PC-3 (cell line): ENCODE measurements at regions not wholly inside any gene's neighbourhood (a gene's known extent, or its start where the extent isn't known, plus 50 kb on each side); places are given as distances from the start of the nearest gene placed in this dataset.

ENCODE experiments used
- ATAC-seq: fragments of 200-7000 bp; cut with Tn5 transposase; 2 replicates; pipeline ENCODE4 v1.9.1; 2020; ENCODE audit warnings: mild to moderate bottlenecking, moderate library complexity
- BruUV-seq: library from RNA; stranded (reverse); fragments of 400-500 nt; replicated peaks from 2 replicates; lab custom pipeline; 2021; lab: Mats Ljungman, UMichigan
- CTCF ChIA-PET: fragments of 300-600 bp; sonication (Branson Sonifier 250); formaldehyde crosslinking; loops from one replicate; lab custom pipeline; 2022; ENCODE audit warnings: antibody characterized with exemption; lab: Charles Lee
- POLR2A ChIA-PET: fragments of 300-600 bp; sonication (Branson Sonifier 250); formaldehyde crosslinking; loops from one replicate; lab custom pipeline; 2022; ENCODE audit warnings: antibody characterized with exemption; ENCODE audit not compliant: unreplicated experiment; lab: Charles Lee
- DNase-seq: peaks from one replicate; pipeline ENCODE4 v3.0.0-alpha.2; 2015
- H2AFZ ChIP-seq: fragments of 300-600 bp; sonication (generic); 2 replicates; pipeline ENCODE4 v1.6.0; 2016; ENCODE audit warnings: antibody characterized with exemption, low read length
- H3F3A ChIP-seq: fragments of 300-600 bp; sonication (generic); one replicate; pipeline ENCODE4 v1.6.0; 2017; ENCODE audit warnings: antibody characterized with exemption, low read length, control low read depth, mild to moderate bottlenecking; ENCODE audit not compliant: unreplicated experiment
- H3K27ac ChIP-seq: fragments of 300-600 bp; sonication (generic); 2 replicates; pipeline ENCODE4 v1.5.1; 2016; ENCODE audit warnings: mild to moderate bottlenecking, low read length
- H3K27me3 ChIP-seq: fragments of 300-600 bp; sonication (generic); 2 replicates; pipeline ENCODE4 v1.6.1; 2016; ENCODE audit warnings: low read length, mixed read lengths
- H3K36me3 ChIP-seq: fragments of 300-600 bp; sonication (generic); 2 replicates; pipeline ENCODE4 v1.6.1; 2016; ENCODE audit warnings: low read depth, mixed run types, low read length, mixed read lengths
- H3K4me1 ChIP-seq: fragments of 300-600 bp; sonication (generic); 2 replicates; pipeline ENCODE4 v1.5.1; 2016; ENCODE audit warnings: low read length; ENCODE audit not compliant: insufficient read depth
- H3K4me2 ChIP-seq: fragments of 300-600 bp; sonication (generic); 2 replicates; pipeline ENCODE4 v1.6.0; 2016; ENCODE audit warnings: low read length
- H3K4me3 ChIP-seq: fragments of 300-600 bp; sonication (generic); 2 replicates; pipeline ENCODE4 v1.5.1; 2016; ENCODE audit warnings: mild to moderate bottlenecking, low read length, mixed read lengths
- H3K79me2 ChIP-seq: fragments of 300-600 bp; sonication (generic); 2 replicates; pipeline ENCODE4 v1.6.1; 2017; ENCODE audit warnings: low read length, mixed read lengths
- H3K9ac ChIP-seq: fragments of 300-600 bp; sonication (generic); 2 replicates; pipeline ENCODE4 v1.6.0; 2016; ENCODE audit warnings: mild to moderate bottlenecking, low read length
- H3K9me2 ChIP-seq: fragments of 300-600 bp; sonication (generic); replicated peaks from 2 replicates; pipeline ENCODE4 v1.6.1; 2016; ENCODE audit warnings: mixed run types, low read length, mixed read lengths
- H3K9me3 ChIP-seq: fragments of 300-600 bp; sonication (generic); 2 replicates; pipeline ENCODE4 v1.6.1; 2016; ENCODE audit warnings: low read length, mixed read lengths
- H4K20me1 ChIP-seq: fragments of 300-600 bp; sonication (generic); 2 replicates; pipeline ENCODE4 v1.6.1; 2016; ENCODE audit warnings: low read length, mixed read lengths
- EZH2 ChIP-seq: fragments of 300-600 bp; sonication (generic); IDR thresholded peaks from one replicate; pipeline ENCODE4 v1.6.1; 2017; ENCODE audit warnings: antibody characterized with exemption, mild to moderate bottlenecking, low read length; ENCODE audit not compliant: unreplicated experiment
- EZH2phosphoT487 ChIP-seq: fragments of 300-600 bp; sonication (generic); IDR thresholded peaks from 2 replicates; pipeline ENCODE4 v1.6.1; 2018; ENCODE audit warnings: mild to moderate bottlenecking, antibody characterized with exemption, low read length, borderline replicate concordance
- intact Hi-C: fragments of 100-400 bp; cut with micrococcal nuclease; formaldehyde crosslinking; loops from 2 replicates; pipeline ENCODE4 v1.9.0; 2023
- TF ChIP-seq, protein P1 (sequence below): fragments of 300-600 bp; sonication (generic); conservative IDR thresholded peaks from 2 replicates; pipeline ENCODE4 v1.5.1; 2017; ENCODE audit warnings: antibody characterized with exemption, low read depth, mild to moderate bottlenecking, low read length

DNA sequence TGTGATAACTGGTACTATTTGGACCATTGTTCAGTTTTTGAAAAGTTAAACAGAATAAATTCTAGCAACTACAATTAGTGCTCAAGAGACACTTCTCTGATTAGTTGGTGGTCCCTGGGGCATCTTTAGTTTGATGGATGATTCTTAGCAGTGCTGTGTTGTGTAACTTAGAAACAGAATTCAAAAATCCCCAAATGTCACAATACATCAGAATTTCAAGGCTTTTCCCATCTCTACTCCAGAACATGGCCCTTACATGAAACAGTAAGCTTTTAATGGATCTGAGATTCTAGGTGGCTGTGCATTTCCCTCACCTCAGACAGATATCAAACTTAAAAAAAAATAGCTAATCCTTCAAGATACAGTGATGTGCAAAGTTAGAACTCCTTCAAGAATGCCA lies 104.4 kb upstream of the CXCL13 start:
- intact Hi-C loops, result no loop called here

GRCh38 chr4:77501851-77502250 lies 103.8 kb upstream of the CXCL13 start:
- ATAC-seq, result no peak
- POLR2A ChIA-PET, result no interaction called here

More for the DNA sequence above, 104.4 kb upstream of the CXCL13 start:
- Histone ChIP-seq H3K4me2 (no peak overlapping the region), H3K9me2 (no peaks in the 10 kb centered on the region), H3K4me1 (no peaks in the 10 kb centered on the region), H3K9me3 (no peaks in the 10 kb centered on the region), H3K79me2 (no peaks in the 10 kb centered on the region), H2AFZ (no peak overlapping the region), H3F3A (no peaks in the 10 kb centered on the region), H3K27me3 (no peaks in the 10 kb centered on the region), H3K27ac (no peak overlapping the region), H3K9ac (no peak overlapping the region), H3K36me3 (no peaks in the 10 kb centered on the region), H3K4me3 (no peak overlapping the region), H4K20me1 (no peaks in the 10 kb centered on the region)
- TF ChIP-seq, protein P1, sequence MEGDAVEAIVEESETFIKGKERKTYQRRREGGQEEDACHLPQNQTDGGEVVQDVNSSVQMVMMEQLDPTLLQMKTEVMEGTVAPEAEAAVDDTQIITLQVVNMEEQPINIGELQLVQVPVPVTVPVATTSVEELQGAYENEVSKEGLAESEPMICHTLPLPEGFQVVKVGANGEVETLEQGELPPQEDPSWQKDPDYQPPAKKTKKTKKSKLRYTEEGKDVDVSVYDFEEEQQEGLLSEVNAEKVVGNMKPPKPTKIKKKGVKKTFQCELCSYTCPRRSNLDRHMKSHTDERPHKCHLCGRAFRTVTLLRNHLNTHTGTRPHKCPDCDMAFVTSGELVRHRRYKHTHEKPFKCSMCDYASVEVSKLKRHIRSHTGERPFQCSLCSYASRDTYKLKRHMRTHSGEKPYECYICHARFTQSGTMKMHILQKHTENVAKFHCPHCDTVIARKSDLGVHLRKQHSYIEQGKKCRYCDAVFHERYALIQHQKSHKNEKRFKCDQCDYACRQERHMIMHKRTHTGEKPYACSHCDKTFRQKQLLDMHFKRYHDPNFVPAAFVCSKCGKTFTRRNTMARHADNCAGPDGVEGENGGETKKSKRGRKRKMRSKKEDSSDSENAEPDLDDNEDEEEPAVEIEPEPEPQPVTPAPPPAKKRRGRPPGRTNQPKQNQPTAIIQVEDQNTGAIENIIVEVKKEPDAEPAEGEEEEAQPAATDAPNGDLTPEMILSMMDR, result no peak
- TF ChIP-seq EZH2phosphoT487, result no peak
- TF ChIP-seq EZH2, result no peak
- DNase-seq (no peak), ATAC-seq (no peak)
- ChIA-PET CTCF (no interaction called here), POLR2A (no interaction called here)
- no TSS peak for BruUV-seq

DNA sequence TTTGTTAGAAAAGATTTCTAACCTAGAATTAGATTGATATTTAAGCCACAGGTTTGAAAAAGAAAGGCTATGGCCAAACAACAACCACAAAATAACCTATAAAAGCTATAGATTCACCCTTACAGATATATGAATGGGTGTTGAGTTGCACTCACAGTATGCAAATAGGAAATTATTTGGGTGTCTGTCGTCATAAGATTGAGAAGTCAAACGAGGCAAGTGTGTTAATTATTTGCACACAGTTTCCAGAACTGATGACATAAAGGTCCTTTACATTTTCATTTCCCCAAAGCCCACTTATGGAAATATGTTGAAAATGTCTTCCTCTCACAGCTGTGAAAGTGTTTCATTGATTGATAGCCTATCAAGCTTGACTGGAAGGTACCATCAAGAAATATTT lies 101.2 kb upstream of the CXCL13 start:
- no peak overlapping the region for H3K27ac ChIP-seq
- no TSS peak for BruUV-seq
- no peaks in the 10 kb centered on the region for H4K20me1 ChIP-seq
- no peak overlapping the region for H3K9ac ChIP-seq
- TF ChIP-seq, protein P1, result no peak
- no peak for TF ChIP-seq EZH2
- no peak for TF ChIP-seq EZH2phosphoT487
- H3K9me2 ChIP-seq, result no peaks in the 10 kb centered on the region
- POLR2A ChIA-PET, result no interaction called here
- no peaks in the 10 kb centered on the region for H3K36me3 ChIP-seq
- no peaks in the 10 kb centered on the region for H3K27me3 ChIP-seq
- H3K4me2 ChIP-seq, result no peak overlapping the region
- CTCF ChIA-PET, result no interaction called here
- no peaks in the 10 kb centered on the region for H3K9me3 ChIP-seq
- DNase-seq, result no peak
- H2AFZ ChIP-seq, result no peak overlapping the region
- no peaks in the 10 kb centered on the region for H3F3A ChIP-seq
- ATAC-seq, result no peak
- H3K4me3 ChIP-seq, result no peak overlapping the region
- no peaks in the 10 kb centered on the region for H3K79me2 ChIP-seq
- intact Hi-C loops, result no loop called here
- no peaks in the 10 kb centered on the region for H3K4me1 ChIP-seq

More at GRCh38 chr4:77501851-77502250, 103.8 kb upstream of the CXCL13 start:
- H3K79me2 ChIP-seq, result no peaks in the 10 kb centered on the region
- intact Hi-C loops, result no loop called here
- no peak overlapping the region for H3K27ac ChIP-seq
- H3K27me3 ChIP-seq, result no peaks in the 10 kb centered on the region
- H3K36me3 ChIP-seq, result no peaks in the 10 kb centered on the region
- no peaks in the 10 kb centered on the region for H3K4me1 ChIP-seq
- no peak overlapping the region for H2AFZ ChIP-seq
- no peak for DNase-seq
- no TSS peak for BruUV-seq
- no peak overlapping the region for H3K4me2 ChIP-seq
- no peaks in the 10 kb centered on the region for H3K9me2 ChIP-seq
- TF ChIP-seq, protein P1, result no peak
- TF ChIP-seq EZH2phosphoT487, result no peak
- no peak for TF ChIP-seq EZH2
- no peaks in the 10 kb centered on the region for H3K9me3 ChIP-seq
- no peaks in the 10 kb centered on the region for H3F3A ChIP-seq
- no peaks in the 10 kb centered on the region for H4K20me1 ChIP-seq
- H3K9ac ChIP-seq, result no peak overlapping the region
- CTCF ChIA-PET, result no interaction called here
- H3K4me3 ChIP-seq, result no peak overlapping the region
